ENCODE measurements at regions not wholly inside any gene's neighbourhood (a gene's known extent, or its start where the extent isn't known, plus 50 kb on each side); places are given as distances from the start of the nearest gene placed in this dataset.

DNA sequence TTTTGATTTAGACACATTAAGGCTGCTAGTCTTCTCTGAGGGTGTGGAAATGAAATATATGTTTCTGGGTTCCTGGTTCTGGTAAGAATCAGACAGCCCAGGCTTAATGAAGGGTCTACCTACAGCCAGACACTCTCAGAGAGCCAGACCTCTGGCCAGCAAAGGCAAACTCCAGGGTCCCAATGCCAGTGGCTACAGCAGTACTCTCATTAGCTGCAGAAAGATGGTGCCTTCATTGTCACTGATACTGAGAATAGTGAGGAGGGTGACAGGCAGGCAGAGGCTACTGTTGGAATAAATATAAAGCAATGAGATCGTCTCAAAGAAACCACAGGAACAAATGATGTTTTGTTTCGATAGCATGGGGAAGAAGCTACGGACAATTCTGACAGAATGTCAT, 437.6 kb downstream of the GPM6A start:
- DNase-seq, result no peak
- Mint-ChIP-seq H3K27ac (no peak overlapping the region), H3K4me3 (no peak overlapping the region), H3K36me3 (ENCODE audit: low read depth) (no peaks in the 10 kb centered on the region), H3K4me1 (peaks cover 18% of the 10 kb centered on the region), H3K9me3 (peaks cover 1% of the 10 kb centered on the region), H3K27me3 (ENCODE audit: insufficient read depth) (no peaks in the 10 kb centered on the region)
- H3K36me3 ChIP-seq (ENCODE audit: control insufficient read depth, insufficient read depth, low read length), result no peaks in the 10 kb centered on the region
- peaks cover 7% of the 10 kb centered on the region for H3K4me1 ChIP-seq (ENCODE audit: control insufficient read depth, insufficient read depth, low read length)
- WGBS, 2 experiments (ENCODE audit: insufficient coverage in 1 of 2, insufficient read length in 1 of 2), result 94 to 98% methylated on average over 3 of the region's 3 CpGs
- H3K27me3 ChIP-seq (ENCODE audit: control insufficient read depth, insufficient read depth, low read length, poor library complexity, severe bottlenecking), result no peaks in the 10 kb centered on the region
- TF ChIP-seq, protein P1, sequence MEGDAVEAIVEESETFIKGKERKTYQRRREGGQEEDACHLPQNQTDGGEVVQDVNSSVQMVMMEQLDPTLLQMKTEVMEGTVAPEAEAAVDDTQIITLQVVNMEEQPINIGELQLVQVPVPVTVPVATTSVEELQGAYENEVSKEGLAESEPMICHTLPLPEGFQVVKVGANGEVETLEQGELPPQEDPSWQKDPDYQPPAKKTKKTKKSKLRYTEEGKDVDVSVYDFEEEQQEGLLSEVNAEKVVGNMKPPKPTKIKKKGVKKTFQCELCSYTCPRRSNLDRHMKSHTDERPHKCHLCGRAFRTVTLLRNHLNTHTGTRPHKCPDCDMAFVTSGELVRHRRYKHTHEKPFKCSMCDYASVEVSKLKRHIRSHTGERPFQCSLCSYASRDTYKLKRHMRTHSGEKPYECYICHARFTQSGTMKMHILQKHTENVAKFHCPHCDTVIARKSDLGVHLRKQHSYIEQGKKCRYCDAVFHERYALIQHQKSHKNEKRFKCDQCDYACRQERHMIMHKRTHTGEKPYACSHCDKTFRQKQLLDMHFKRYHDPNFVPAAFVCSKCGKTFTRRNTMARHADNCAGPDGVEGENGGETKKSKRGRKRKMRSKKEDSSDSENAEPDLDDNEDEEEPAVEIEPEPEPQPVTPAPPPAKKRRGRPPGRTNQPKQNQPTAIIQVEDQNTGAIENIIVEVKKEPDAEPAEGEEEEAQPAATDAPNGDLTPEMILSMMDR (conservative IDR thresholded peaks at IDR 0.05), result no peak
- no peak overlapping the region for H3K27ac ChIP-seq (ENCODE audit: low read depth, low read length)
- H3K4me3 ChIP-seq (ENCODE audit: low read length), result no peak overlapping the region
- no peaks in the 10 kb centered on the region for H3K9me3 ChIP-seq (ENCODE audit: control insufficient read depth, low read length)
- no peak overlapping the region for H3K9ac ChIP-seq (ENCODE audit: extremely low read depth, low read length, poor library complexity, severe bottlenecking)

DNA sequence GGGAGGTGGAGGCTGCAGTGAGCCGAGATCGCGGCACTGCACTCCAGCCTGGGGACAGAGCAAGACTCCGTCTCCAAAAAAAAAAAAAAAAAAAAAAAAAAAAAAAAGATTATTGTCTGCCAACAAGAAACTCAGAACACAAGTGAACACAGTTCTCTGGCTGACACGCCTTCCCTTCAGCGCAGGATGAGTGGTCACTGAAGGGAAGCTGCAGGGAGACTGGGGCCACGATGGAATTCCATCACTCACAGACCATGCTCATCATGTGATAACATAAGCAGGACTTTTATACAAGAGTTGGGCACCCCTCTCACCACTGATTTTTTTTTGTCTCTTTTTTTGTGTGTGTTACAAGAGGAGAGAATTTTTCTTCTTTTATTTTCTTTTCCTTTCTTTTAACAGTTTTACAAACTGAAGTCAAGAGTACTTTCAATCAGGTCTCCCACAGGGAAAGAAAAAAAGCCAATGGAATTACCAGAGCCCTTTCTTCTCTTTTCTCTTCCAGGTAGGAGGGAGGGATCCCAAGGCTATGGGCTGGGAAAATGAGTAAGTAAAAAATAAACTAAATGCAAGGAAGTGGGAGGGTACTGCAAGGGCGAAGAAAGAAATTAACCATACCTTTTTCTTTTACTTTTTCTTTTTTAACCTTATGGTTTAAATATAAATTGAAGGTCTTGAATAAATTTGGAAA, 435.6 kb downstream of the GPM6A start:
- no peaks in the 10 kb centered on the region for H3K36me3 ChIP-seq (ENCODE audit: control insufficient read depth, insufficient read depth, low read length)
- H3K27ac Mint-ChIP-seq, result no peak overlapping the region

DNA sequence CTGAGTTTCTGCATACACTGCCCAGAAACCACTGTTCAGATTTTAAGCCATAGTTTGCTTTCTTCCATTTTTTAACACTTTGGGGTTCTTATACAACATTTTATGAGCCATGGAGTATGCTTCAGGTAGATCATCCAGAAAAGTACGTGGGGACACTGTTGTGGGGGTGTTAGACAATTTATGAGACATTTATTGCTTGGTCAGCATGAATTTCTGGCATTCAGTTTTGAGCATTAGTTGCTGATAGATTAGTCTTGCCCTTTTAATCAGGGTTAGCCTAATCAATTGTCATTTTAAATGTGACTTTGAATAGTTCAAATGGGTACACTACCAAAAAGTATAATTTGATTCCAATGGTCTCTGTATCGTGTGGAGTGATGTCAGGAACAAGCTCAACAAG, 434.9 kb downstream of the GPM6A start:
- Histone ChIP-seq H3K4me1 (ENCODE audit: control insufficient read depth, insufficient read depth, low read length) (peaks cover 7% of the 10 kb centered on the region), H3K36me3 (ENCODE audit: control insufficient read depth, insufficient read depth, low read length) (no peaks in the 10 kb centered on the region), H3K4me3 (ENCODE audit: low read length) (no peak overlapping the region), H3K9me3 (ENCODE audit: control insufficient read depth, low read length) (no peaks in the 10 kb centered on the region), H3K27me3 (ENCODE audit: control insufficient read depth, insufficient read depth, low read length, poor library complexity, severe bottlenecking) (no peaks in the 10 kb centered on the region), H3K9ac (ENCODE audit: extremely low read depth, low read length, poor library complexity, severe bottlenecking) (no peak overlapping the region), H3K27ac (ENCODE audit: low read depth, low read length) (no peak overlapping the region)
- WGBS, 2 experiments (ENCODE audit: insufficient coverage in 1 of 2, insufficient read length in 1 of 2), result 80 to 92% methylated on average over 1 to 2 of the region's 2 CpGs
- Mint-ChIP-seq H3K9me3 (peaks cover 1% of the 10 kb centered on the region), H3K4me3 (no peak overlapping the region), H3K4me1 (peaks cover 18% of the 10 kb centered on the region), H3K36me3 (ENCODE audit: low read depth) (no peaks in the 10 kb centered on the region), H3K27ac (no peak overlapping the region), H3K27me3 (ENCODE audit: insufficient read depth) (peaks cover 2% of the 10 kb centered on the region)
- TF ChIP-seq, protein P1 (conservative IDR thresholded peaks at IDR 0.05), result no peak
- no peak for DNase-seq

More for the DNA sequence above, 435.6 kb downstream of the GPM6A start:
- Histone ChIP-seq H3K9me3 (ENCODE audit: control insufficient read depth, low read length) (no peaks in the 10 kb centered on the region), H3K27ac (ENCODE audit: low read depth, low read length) (no peak overlapping the region), H3K27me3 (ENCODE audit: control insufficient read depth, insufficient read depth, low read length, poor library complexity, severe bottlenecking) (no peaks in the 10 kb centered on the region), H3K4me1 (ENCODE audit: control insufficient read depth, insufficient read depth, low read length) (peaks cover 7% of the 10 kb centered on the region), H3K4me3 (ENCODE audit: low read length) (no peak overlapping the region), H3K9ac (ENCODE audit: extremely low read depth, low read length, poor library complexity, severe bottlenecking) (no peak overlapping the region)
- Mint-ChIP-seq H3K4me3 (no peak overlapping the region), H3K9me3 (peaks cover 1% of the 10 kb centered on the region), H3K27me3 (ENCODE audit: insufficient read depth) (peaks cover 2% of the 10 kb centered on the region), H3K36me3 (ENCODE audit: low read depth) (no peaks in the 10 kb centered on the region), H3K4me1 (peaks cover 18% of the 10 kb centered on the region)
- 88% methylated on average over 7 of the region's 8 CpGs; no CpG with 5 or more reads in 1 of the 2 experiments for WGBS, 2 experiments (ENCODE audit: insufficient coverage in 1 of 2, insufficient read length in 1 of 2)
- TF ChIP-seq, protein P1 (conservative IDR thresholded peaks at IDR 0.05), result no peak
- no peak for DNase-seq

All from endodermal cell (in vitro differentiated cells).